DOHH2 (cell line): ENCODE measurements at regions not wholly inside any gene's neighbourhood (a gene's known extent, or its start where the extent isn't known, plus 50 kb on each side); places are given as distances from the start of the nearest gene placed in this dataset.

ENCODE experiments used
- CTCF ChIP-seq: fragments of 200-600 bp; sonication (generic); IDR thresholded peaks from one replicate; pipeline ENCODE4 v1.5.1; 2014; ENCODE audit warnings: antibody characterized with exemption, mild to moderate bottlenecking, low read depth, low read length; ENCODE audit not compliant: poor library complexity, severe bottlenecking
- EZH2phosphoT487 ChIP-seq: fragments of 200-600 bp; sonication (generic); IDR thresholded peaks from 2 replicates; pipeline ENCODE4 v1.6.1; 2017; ENCODE audit warnings: borderline replicate concordance, mild to moderate bottlenecking, antibody characterized with exemption, low read length, moderate library complexity, mixed read lengths

GRCh38 chr12:47560415-47560814 lies 145.4 kb downstream of the RPAP3 start:
- TF ChIP-seq CTCF (no peak), EZH2phosphoT487 (no peak)
